Progenitor cell of endocrine pancreas (in vitro differentiated cells): ENCODE measurements at regions not wholly inside any gene's neighbourhood (a gene's known extent, or its start where the extent isn't known, plus 50 kb on each side); places are given as distances from the start of the nearest gene placed in this dataset.

Experiments used
- DNase-seq: peaks from one replicate; pipeline ENCODE4 v3.0.0; 2021; ENCODE audit warnings: low spot score; ENCODE audit not compliant: unreplicated experiment
- H3K27ac Mint-ChIP-seq: 2 replicates; pipeline ENCODE4 v1.8.0; 2021; ENCODE audit warnings: mild to moderate bottlenecking, moderate library complexity, mixed read lengths
- H3K27me3 Mint-ChIP-seq: 2 replicates; pipeline ENCODE4 v1.8.0; 2021; ENCODE audit warnings: mixed read lengths
- H3K36me3 Mint-ChIP-seq: 2 replicates; pipeline ENCODE4 v1.8.0; 2022; ENCODE audit warnings: mixed read lengths; ENCODE audit not compliant: insufficient read depth
- H3K4me1 Mint-ChIP-seq: 2 replicates; pipeline ENCODE4 v1.8.0; 2021; ENCODE audit warnings: low read depth, mixed read lengths
- H3K4me3 Mint-ChIP-seq: 2 replicates; pipeline ENCODE4 v1.8.0; 2021; ENCODE audit warnings: low read depth, mild to moderate bottlenecking, moderate library complexity, mixed read lengths
- H3K9me3 Mint-ChIP-seq: 2 replicates; pipeline ENCODE4 v1.8.0; 2021; ENCODE audit warnings: low read depth, mixed read lengths
- TF ChIP-seq, protein P1 (sequence below): fragments of 200-600 bp; sonication (generic); IDR thresholded peaks from one replicate; pipeline ENCODE4 v1.5.0; 2021; ENCODE audit warnings: antibody characterized with exemption, mild to moderate bottlenecking; ENCODE audit not compliant: unreplicated experiment

DNA sequence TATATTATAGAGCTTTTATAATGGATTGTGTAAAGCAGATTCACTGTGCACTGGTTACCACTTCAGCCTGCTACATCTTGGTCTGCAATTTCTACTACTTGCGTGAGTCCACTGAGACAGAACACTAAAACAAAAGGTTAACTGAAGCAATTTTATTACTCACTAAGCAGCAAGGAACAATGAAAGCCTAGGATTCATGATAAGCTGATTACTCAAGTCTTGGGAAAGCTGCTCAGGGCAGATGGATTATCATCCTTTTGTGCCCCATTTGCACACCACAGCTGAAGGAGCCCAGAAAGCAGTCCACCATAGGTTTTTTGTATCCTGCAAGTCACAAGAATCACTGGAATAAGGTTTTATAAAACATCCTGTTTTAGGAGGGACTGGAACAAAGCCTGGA, 1215.2 kb upstream of the TMEFF2 start:
- Mint-ChIP-seq H3K4me1 (peaks cover 2% of the 10 kb centered on the region), H3K36me3 (no peaks in the 10 kb centered on the region), H3K27me3 (no peaks in the 10 kb centered on the region), H3K9me3 (peaks cover 4% of the 10 kb centered on the region), H3K27ac (no peak overlapping the region), H3K4me3 (no peak overlapping the region)
- TF ChIP-seq, protein P1, sequence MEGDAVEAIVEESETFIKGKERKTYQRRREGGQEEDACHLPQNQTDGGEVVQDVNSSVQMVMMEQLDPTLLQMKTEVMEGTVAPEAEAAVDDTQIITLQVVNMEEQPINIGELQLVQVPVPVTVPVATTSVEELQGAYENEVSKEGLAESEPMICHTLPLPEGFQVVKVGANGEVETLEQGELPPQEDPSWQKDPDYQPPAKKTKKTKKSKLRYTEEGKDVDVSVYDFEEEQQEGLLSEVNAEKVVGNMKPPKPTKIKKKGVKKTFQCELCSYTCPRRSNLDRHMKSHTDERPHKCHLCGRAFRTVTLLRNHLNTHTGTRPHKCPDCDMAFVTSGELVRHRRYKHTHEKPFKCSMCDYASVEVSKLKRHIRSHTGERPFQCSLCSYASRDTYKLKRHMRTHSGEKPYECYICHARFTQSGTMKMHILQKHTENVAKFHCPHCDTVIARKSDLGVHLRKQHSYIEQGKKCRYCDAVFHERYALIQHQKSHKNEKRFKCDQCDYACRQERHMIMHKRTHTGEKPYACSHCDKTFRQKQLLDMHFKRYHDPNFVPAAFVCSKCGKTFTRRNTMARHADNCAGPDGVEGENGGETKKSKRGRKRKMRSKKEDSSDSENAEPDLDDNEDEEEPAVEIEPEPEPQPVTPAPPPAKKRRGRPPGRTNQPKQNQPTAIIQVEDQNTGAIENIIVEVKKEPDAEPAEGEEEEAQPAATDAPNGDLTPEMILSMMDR = no peak
- DNase-seq = no peak

DNA sequence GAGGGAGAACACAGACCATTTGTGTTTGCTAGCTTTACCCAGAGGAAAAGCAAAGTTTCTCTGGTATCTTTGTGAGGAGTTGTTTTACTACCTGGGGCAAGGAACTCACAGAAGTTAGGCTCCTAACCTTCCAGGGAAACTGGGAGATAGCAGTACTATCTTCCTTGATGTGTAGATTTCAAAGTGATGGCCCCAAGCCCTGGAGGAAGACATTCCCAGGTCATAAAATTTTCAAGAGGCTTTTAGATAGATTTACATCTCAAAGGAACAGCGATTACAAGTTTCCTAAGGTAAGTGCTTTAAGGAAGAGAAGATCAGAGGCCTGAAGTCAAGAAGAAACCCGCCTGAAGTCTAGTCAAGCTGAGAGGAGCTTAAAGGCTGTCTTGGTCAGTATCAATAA, 1187.8 kb upstream of the TMEFF2 start:
- no peak for DNase-seq
- Mint-ChIP-seq H3K27me3 (no peaks in the 10 kb centered on the region), H3K27ac (no peak overlapping the region), H3K9me3 (no peaks in the 10 kb centered on the region), H3K4me3 (no peak overlapping the region), H3K4me1 (no peaks in the 10 kb centered on the region), H3K36me3 (no peaks in the 10 kb centered on the region)
- TF ChIP-seq, protein P1 = no peak

DNA sequence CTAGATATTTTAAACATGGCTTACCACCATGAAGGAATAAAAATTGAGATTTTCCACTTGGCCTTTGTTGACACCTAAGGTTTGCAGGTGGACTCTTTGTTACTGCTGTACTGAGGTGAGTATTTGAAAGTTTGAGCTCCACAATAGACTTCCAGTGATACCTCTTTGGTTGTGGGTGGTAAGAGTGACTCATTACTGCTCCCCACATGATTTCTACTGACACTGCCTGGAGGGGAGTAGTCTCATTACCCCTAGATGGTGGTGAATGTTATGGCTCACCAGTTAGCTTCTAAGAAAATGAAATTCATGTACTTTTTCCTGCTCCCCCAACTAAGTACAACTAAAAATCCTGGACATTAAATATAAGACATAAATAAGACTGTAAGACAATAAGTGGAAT, 1183.1 kb upstream of the TMEFF2 start:
- DNase-seq = no peak
- H3K9me3 Mint-ChIP-seq = no peaks in the 10 kb centered on the region
- no peaks in the 10 kb centered on the region for H3K27me3 Mint-ChIP-seq
- H3K36me3 Mint-ChIP-seq = no peaks in the 10 kb centered on the region
- TF ChIP-seq, protein P1 = no peak
- no peak overlapping the region for H3K4me3 Mint-ChIP-seq
- peaks cover 3% of the 10 kb centered on the region for H3K4me1 Mint-ChIP-seq
- no peak overlapping the region for H3K27ac Mint-ChIP-seq

DNA sequence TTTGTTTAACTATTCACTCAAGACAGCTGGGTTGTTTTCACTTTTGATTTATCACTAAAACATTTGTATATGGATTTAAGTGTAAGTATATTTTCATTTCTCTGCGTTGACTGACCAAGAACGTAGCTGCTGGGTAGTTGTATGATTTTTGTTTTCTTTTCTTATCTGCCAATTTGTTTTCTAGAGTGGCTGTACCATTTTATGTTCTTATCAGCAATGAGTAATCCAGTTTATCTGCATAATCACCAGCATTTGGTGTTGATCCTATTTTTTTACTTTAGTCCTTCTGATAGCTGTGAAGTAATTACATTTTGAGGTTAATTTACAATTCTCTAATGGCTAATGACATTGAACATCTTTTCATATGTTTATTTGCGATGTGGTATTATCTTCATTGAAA, 1178.4 kb upstream of the TMEFF2 start:
- DNase-seq = no peak
- H3K4me1 Mint-ChIP-seq = peaks cover 3% of the 10 kb centered on the region
- TF ChIP-seq, protein P1 = no peak
- H3K4me3 Mint-ChIP-seq = no peak overlapping the region
- no peaks in the 10 kb centered on the region for H3K36me3 Mint-ChIP-seq
- H3K27me3 Mint-ChIP-seq = no peaks in the 10 kb centered on the region
- H3K27ac Mint-ChIP-seq = no peak overlapping the region
- H3K9me3 Mint-ChIP-seq = no peaks in the 10 kb centered on the region

DNA sequence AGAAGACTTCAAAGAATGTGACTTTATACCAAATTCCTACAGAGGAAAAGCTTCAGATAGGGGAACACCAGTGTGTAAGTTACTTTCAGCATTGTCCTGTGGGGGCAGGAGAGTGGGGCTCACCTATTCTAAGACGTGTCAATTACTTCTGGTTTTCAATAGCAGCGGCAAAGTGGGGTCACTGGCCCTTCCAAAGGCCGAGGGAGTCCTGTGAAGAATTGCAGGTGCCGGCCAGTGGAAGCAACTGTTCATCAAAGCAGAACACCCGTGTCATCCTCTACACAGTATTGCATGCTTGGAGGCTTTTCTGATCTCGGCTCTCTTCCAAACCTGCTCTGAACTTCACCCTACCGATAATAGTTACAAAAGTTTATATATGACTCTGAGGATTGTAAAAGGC, 1176.5 kb upstream of the TMEFF2 start:
- no peak overlapping the region for H3K4me3 Mint-ChIP-seq
- DNase-seq = no peak
- H3K27ac Mint-ChIP-seq = no peak overlapping the region
- H3K27me3 Mint-ChIP-seq = no peaks in the 10 kb centered on the region
- no peaks in the 10 kb centered on the region for H3K9me3 Mint-ChIP-seq
- TF ChIP-seq, protein P1 = no peak
- H3K36me3 Mint-ChIP-seq = no peaks in the 10 kb centered on the region
- peaks cover 3% of the 10 kb centered on the region for H3K4me1 Mint-ChIP-seq
